Vagina (tissue), 2 donors: ENCODE measurements at regions not wholly inside any gene's neighbourhood (a gene's known extent, or its start where the extent isn't known, plus 50 kb on each side); places are given as distances from the start of the nearest gene placed in this dataset.
"Not testable (repeated sequence)": the region's sequence is repeated elsewhere in the genome, so short reads cannot be mapped to it uniquely, and the experiment has no call there.

Source experiments
- DNase-seq, 2 donors: peaks; one replicate each; pipeline ENCODE4 v3.0.0-alpha.2; 2017; ENCODE audit errors: extremely low spot score in 2 of 2
- H3K27ac ChIP-seq: fragments of 200-600 bp; sonication (generic); one replicate; pipeline ENCODE4 v1.5.1; 2019
- H3K27me3 ChIP-seq: fragments of 200-600 bp; sonication (generic); one replicate; pipeline ENCODE4 v1.5.1; 2019
- H3K36me3 ChIP-seq, 2 donors: fragments of 200-600 bp; sonication (generic); one replicate each; pipeline ENCODE4 v1.5.1; 2017 to 2019
- H3K4me1 ChIP-seq: fragments of 200-600 bp; sonication (generic); one replicate; pipeline ENCODE4 v1.5.1; 2019
- H3K4me3 ChIP-seq, 2 donors: fragments of 200-600 bp; sonication (generic); 1 replicate in 1 of 2; 2 replicates in 1 of 2; pipeline ENCODE4 v1.5.1; 2016 to 2019
- H3K9me3 ChIP-seq: fragments of 200-600 bp; sonication (generic); one replicate; pipeline ENCODE4 v1.5.1; 2019
- CTCF ChIP-seq, 3 experiments: fragments of 450-650 bp in 2 of 3; fragments of 200-600 bp in 1 of 3; sonication (generic) in 1 of 3; IDR thresholded peaks; one replicate each; pipeline ENCODE4 v1.5.1; 2017 to 2019; ENCODE audit warnings: antibody characterized with exemption in 3 of 3, mild to moderate bottlenecking in 2 of 3, moderate library complexity in 2 of 3
- POLR2A ChIP-seq, 2 donors: fragments of 450-650 bp; IDR thresholded peaks; one replicate each; pipeline ENCODE4 v1.6.1; 2017; ENCODE audit warnings: antibody characterized with exemption in 2 of 2, mild to moderate bottlenecking in 2 of 2, moderate library complexity in 2 of 2
- POLR2AphosphoS5 ChIP-seq, 2 donors: sonication (generic); formaldehyde crosslinking; IDR thresholded peaks; one replicate each; pipeline ENCODE4 v1.9.0; 2017; ENCODE audit warnings: antibody characterized with exemption in 2 of 2, mild to moderate bottlenecking in 2 of 2, low read depth in 1 of 2; ENCODE audit not compliant: insufficient read depth in 1 of 2
- intact Hi-C: fragments of 100-400 bp; cut with DNase I; formaldehyde crosslinking; loops from one replicate; pipeline ENCODE4 v1.15.1; 2023

DNA sequence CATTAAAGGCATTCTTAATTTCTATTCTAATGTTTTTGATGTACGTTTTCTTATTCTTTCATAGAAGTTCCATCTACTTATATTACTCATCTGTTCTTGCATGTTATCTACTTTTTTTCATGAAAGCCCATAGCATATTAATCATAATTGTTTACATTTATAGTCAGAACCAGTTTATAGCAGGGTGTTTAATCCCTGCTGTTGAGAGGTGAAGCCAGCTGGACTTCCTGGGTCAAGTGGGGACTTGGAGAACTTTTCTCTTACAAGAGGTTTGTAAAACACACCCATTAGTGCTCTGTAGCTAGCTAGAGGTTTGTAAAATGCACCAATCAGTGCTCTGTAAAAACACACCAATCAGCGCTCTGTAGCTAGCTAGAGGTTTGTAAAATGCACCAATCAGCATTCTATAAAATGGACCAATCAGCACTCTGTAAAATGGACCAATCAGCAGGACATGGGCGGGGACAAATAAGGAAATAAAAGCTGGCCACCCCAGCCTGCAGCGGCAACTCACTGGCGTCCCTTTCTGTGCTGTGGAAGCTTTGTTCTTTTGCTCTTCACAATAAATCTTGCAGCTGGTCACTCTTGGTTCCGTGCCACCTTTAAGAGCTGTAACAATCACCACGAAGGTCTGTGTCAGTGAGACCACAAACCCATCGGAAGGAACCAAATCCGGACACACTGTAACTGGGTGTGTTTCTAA is 120.6 kb downstream of the TANC2 start:
- no peak overlapping the region for H3K4me3 ChIP-seq
- H3K27me3 ChIP-seq: no peaks in the 10 kb centered on the region
- no peak for DNase-seq
- no peaks in the 10 kb centered on the region for H3K4me1 ChIP-seq
- no peaks in the 10 kb centered on the region for H3K9me3 ChIP-seq
- intact Hi-C loops: loop anchor here (10.0 kb wide), 1 partner anchor 318 kb away; no protein-coding TSS in a partner anchor
- no peak for TF ChIP-seq POLR2AphosphoS5 (IDR thresholded peaks at IDR 0.05; ENCODE audit: insufficient read depth in 1 of 2, low read depth in 1 of 2)
- TF ChIP-seq CTCF (IDR thresholded peaks at IDR 0.05): no peak
- TF ChIP-seq POLR2A (IDR thresholded peaks at IDR 0.05): no peak
- H3K36me3 ChIP-seq: no peaks in the 10 kb centered on the region
- H3K27ac ChIP-seq: no peak overlapping the region

DNA sequence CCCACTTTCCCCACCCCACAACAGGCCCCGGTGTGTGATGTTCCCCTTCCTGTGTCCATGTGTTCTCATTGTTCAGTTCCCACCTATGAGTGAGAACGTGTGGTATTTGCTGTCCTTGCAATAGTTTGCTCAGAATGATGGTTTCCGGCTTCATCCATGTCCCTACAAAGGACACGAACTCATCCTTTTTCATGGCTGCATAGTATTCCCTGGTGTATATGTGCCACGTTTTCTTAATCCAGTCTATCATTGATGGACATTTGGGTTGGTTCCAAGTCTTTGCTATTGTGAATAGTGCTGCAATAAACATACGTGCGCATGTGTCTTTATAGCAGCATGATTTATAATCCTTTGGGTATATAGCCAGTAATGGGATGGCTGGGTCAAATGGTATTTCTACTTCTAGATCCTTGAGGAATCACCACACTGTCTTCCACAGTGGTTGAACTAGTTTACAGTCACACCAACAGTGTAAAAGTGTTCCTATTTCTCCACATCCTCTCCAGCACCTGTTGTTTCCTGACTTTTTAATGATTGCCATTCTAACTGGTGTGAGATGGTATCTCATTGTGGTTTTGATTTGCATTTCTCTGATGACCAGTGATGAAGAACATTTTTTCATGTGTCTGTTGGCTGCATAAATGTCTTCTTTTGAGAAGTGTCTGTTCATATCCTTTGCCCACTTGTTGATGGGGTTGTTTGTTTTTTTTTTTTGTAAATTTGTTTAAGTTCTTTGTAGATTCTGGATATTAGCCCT is 124.5 kb downstream of the TANC2 start:
- not testable (repeated sequence) for H3K27me3 ChIP-seq

DNA sequence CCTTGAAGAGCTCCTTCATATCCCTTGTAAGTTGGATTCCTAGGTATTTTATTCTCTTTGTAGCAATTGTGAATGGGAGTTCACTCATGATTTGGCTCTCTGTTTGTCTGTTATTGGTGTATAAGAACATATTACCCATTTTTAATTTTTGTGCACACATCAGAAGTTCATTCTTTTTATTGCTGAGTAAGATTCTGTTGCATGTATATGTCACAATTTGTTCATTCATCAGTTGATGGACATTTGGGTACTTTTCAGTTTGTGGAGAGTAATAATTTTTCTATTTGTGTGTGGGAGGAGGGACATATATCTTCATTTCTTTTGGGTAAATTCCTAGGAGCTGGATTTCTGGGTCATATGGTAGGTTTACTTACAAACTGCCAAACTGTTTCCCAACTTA is 125.9 kb downstream of the TANC2 start:
- H3K9me3 ChIP-seq, H3K36me3 ChIP-seq, intact Hi-C loops, H3K27ac ChIP-seq, H3K4me3 ChIP-seq, H3K4me1 ChIP-seq, DNase-seq, H3K27me3 ChIP-seq: not testable (repeated sequence)

More for the DNA sequence above, 124.5 kb downstream of the TANC2 start:
- DNase-seq, H3K27ac ChIP-seq, H3K36me3 ChIP-seq, H3K9me3 ChIP-seq, intact Hi-C loops, H3K4me1 ChIP-seq, H3K4me3 ChIP-seq: not testable (repeated sequence)

- H3K9me3 ChIP-seq: no peaks in the 10 kb centered on the region
- intact Hi-C loops: no loop called here
- TF ChIP-seq POLR2AphosphoS5 (IDR thresholded peaks at IDR 0.05; ENCODE audit: insufficient read depth in 1 of 2, low read depth in 1 of 2) (no peak), POLR2A (IDR thresholded peaks at IDR 0.05) (no peak), CTCF (IDR thresholded peaks at IDR 0.05) (no peak)
- no peak for DNase-seq
- no peak overlapping the region for H3K4me3 ChIP-seq
- H3K36me3 ChIP-seq: no peaks in the 10 kb centered on the region
- no peaks in the 10 kb centered on the region for H3K27me3 ChIP-seq
- H3K27ac ChIP-seq: no peak overlapping the region
- H3K4me1 ChIP-seq: peaks cover 8% of the 10 kb centered on the region
Observed at GRCh38 chr17:63094631-63095030, 128.6 kb downstream of the TANC2 start.

- intact Hi-C loops: no loop called here
Observed at GRCh38 chr17:63095459-63095858, 129.4 kb downstream of the TANC2 start.

More at GRCh38 chr17:63095459-63095858, 129.4 kb downstream of the TANC2 start:
- no peak for DNase-seq
- no peaks in the 10 kb centered on the region for H3K36me3 ChIP-seq
- no peak overlapping the region for H3K27ac ChIP-seq
- H3K4me3 ChIP-seq: no peak overlapping the region
- peaks cover 8% of the 10 kb centered on the region for H3K4me1 ChIP-seq
- TF ChIP-seq POLR2AphosphoS5 (IDR thresholded peaks at IDR 0.05; ENCODE audit: insufficient read depth in 1 of 2, low read depth in 1 of 2) (no peak), CTCF (IDR thresholded peaks at IDR 0.05) (no peak), POLR2A (IDR thresholded peaks at IDR 0.05) (no peak)
- no peaks in the 10 kb centered on the region for H3K27me3 ChIP-seq
- no peaks in the 10 kb centered on the region for H3K9me3 ChIP-seq
